HUES64 (cell line): ENCODE measurements at regions not wholly inside any gene's neighbourhood (a gene's known extent, or its start where the extent isn't known, plus 50 kb on each side); places are given as distances from the start of the nearest gene placed in this dataset.

ENCODE experiments used
- H3K27ac ChIP-seq: 2 replicates; pipeline ENCODE4 v1.7.0; 2013; ENCODE audit warnings: low read depth, low read length, inconsistent platforms
- H3K27me3 ChIP-seq: 2 replicates; pipeline ENCODE4 v1.6.1; 2013; ENCODE audit warnings: mild to moderate bottlenecking, low read length; ENCODE audit not compliant: insufficient read depth
- H3K36me3 ChIP-seq: 2 replicates; pipeline ENCODE4 v1.6.1; 2013; ENCODE audit warnings: mild to moderate bottlenecking, low read length; ENCODE audit not compliant: insufficient read depth
- H3K4me1 ChIP-seq: 2 replicates; pipeline ENCODE4 v1.6.1; 2013; ENCODE audit warnings: mild to moderate bottlenecking, low read length, moderate library complexity; ENCODE audit not compliant: insufficient read depth
- H3K4me3 ChIP-seq: 2 replicates; pipeline ENCODE4 v1.5.1; 2013; ENCODE audit warnings: mild to moderate bottlenecking, low read length, moderate library complexity
- H3K9ac ChIP-seq: 2 replicates; pipeline ENCODE4 v1.6.1; 2013; ENCODE audit warnings: mild to moderate bottlenecking, low read depth, low read length
- H3K9me3 ChIP-seq: 2 replicates; pipeline ENCODE4 v1.6.1; 2013; ENCODE audit warnings: low read depth, low read length; ENCODE audit not compliant: insufficient read depth
- WGBS: fragments of 150-250, 120-280 bp; methylation state at CpG from one replicate; pipeline ENCODE4 v1.1.7; 2013; ENCODE audit warnings: missing lambda C conversion rate; 5-methylcytosine and 5-hydroxymethylcytosine counted together

DNA sequence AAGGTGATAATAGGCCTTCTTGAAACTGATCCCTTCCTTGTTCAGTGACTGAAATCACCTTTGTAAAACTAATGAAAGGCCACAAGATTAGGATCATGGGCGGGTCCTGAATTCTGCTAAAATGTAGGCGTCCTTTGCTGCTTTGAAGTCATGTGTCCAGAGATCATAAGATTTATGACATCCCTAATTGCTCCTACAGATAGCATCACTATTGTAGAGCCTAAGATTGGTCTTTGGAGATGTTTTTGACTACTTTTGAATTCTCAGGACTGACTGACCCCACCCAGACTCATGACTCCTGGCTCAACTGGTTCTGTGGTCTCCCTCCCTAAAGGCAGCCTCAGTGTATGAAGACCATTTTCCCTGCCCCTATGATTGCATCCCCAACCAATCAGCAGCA is 322.6 kb upstream of the SEMA3D start:
- WGBS = 95% methylated on average over 2 of the region's 2 CpGs
- Histone ChIP-seq H3K4me3 (no peak overlapping the region), H3K27ac (no peak overlapping the region), H3K9ac (no peak overlapping the region), H3K36me3 (no peaks in the 10 kb centered on the region), H3K4me1 (no peaks in the 10 kb centered on the region), H3K27me3 (no peaks in the 10 kb centered on the region), H3K9me3 (no peaks in the 10 kb centered on the region)

DNA sequence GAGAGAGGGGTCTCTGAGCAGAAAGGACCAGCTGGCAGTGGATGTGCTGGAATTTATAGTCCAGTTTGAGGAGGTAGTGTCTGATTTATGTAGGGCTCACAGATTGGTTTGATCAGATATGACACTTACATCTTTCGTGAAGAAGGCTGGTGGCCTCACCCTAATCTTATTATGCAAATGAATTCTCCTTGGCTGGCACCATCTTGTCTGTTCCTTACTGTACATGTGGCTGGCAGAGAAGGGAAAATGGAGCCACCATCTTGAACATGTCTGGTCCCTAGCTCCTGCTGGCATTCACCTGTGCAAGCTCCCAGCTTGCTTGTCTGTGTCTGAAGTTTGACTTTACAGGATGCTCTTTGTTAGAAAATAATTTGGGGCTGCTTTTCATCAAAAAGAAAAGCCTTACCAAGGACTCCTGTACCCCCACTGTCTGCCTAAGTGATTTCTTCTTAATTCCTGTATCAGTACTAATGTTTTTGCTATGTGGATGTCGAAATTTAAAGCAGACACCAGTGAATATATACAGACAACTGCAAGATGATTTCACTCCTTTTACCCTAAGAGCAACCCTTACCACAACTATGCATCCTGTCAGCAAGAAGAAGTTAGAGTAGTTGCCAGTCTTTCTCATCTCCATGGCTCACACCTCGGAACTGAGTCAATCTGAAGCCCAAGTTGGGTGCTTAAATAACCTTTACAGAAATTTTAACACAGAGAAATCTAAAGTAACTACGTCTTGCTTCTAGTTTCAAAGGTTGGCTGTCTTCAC is 322.0 kb upstream of the SEMA3D start:
- H3K4me1 ChIP-seq = no peaks in the 10 kb centered on the region
- no peaks in the 10 kb centered on the region for H3K36me3 ChIP-seq
- 93% methylated on average over 3 of the region's 4 CpGs for WGBS
- H3K4me3 ChIP-seq = no peak overlapping the region
- H3K27ac ChIP-seq = no peak overlapping the region
- H3K9me3 ChIP-seq = no peaks in the 10 kb centered on the region
- no peaks in the 10 kb centered on the region for H3K27me3 ChIP-seq
- no peak overlapping the region for H3K9ac ChIP-seq

DNA sequence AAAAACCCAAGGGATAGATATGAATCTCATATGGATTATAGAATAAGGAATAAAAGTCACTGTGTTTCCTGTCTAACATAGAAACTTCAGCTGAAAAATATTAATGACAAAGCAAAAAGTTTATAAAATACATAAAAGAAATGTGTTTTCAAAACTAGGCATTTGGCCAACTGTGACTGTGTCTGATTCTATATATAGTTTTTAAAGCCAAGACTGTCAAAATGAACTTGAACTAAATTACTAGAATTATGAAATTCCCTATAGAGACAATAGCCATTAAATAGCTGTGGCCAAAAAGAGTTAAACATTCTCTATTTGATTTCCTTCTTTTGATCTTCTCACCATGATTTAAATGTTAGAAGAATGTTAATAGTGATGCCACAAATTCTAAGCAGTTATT is 311.2 kb upstream of the SEMA3D start:
- Histone ChIP-seq H3K9ac (no peak overlapping the region), H3K4me1 (no peaks in the 10 kb centered on the region), H3K27ac (no peak overlapping the region), H3K9me3 (no peaks in the 10 kb centered on the region), H3K27me3 (no peaks in the 10 kb centered on the region), H3K4me3 (no peak overlapping the region), H3K36me3 (no peaks in the 10 kb centered on the region)

DNA sequence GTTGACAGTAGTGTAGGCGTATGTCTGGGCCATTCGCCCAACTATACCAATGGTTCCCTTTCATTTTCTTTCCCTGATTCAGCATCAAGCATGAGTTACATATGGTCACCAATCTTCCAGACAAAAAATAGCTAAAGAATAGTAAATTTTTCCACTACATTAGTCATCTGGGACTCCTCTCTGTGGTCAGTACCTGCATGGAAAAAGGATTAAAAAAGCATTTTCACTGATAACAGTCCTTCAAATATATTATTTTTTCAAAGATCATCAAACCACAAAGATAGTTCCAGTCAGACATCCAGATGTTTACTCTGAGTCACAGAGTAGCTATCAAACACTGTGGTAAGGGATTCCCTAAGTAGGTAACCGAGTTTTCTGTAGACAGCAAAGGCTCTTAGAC is 302.6 kb upstream of the SEMA3D start:
- Histone ChIP-seq H3K9me3 (no peaks in the 10 kb centered on the region), H3K36me3 (no peaks in the 10 kb centered on the region), H3K27me3 (no peaks in the 10 kb centered on the region), H3K9ac (no peak overlapping the region), H3K27ac (no peak overlapping the region), H3K4me3 (no peak overlapping the region), H3K4me1 (no peaks in the 10 kb centered on the region)
- WGBS = over 99% methylated on average over 3 of the region's 3 CpGs

DNA sequence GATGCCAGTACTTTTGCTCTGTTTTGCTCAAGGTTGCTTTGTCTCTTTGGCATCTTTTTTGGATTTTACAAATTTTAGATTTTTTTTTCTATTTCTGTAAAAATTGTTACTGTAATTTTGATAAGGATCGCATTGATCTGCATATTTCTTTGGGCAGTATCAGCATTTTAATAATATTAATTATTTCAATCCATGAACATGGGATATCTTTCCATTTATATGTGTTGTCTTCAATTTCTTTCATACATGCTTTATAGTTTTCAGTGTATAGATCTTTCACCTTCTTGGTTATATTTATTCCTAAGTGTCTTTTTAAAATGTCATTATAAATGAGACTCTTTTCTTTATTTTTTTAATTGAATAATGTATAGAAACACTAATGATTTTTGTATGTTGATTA is 301.6 kb upstream of the SEMA3D start:
- no peak overlapping the region for H3K27ac ChIP-seq
- WGBS = no CpG with 5 or more reads among the region's 1 CpG

GRCh38 chr7:85483177-85483576 is 296.3 kb upstream of the SEMA3D start:
- Histone ChIP-seq H3K4me3 (no peak overlapping the region), H3K27ac (no peak overlapping the region), H3K27me3 (no peaks in the 10 kb centered on the region), H3K4me1 (no peaks in the 10 kb centered on the region; the same call in 1 of the 2 replicates), H3K36me3 (no peaks in the 10 kb centered on the region), H3K9ac (no peak overlapping the region), H3K9me3 (no peaks in the 10 kb centered on the region)
- 84% methylated on average over 1 of the region's 1 CpG for WGBS

More for the DNA sequence above, 301.6 kb upstream of the SEMA3D start:
- no peak overlapping the region for H3K4me3 ChIP-seq
- no peaks in the 10 kb centered on the region for H3K27me3 ChIP-seq
- H3K4me1 ChIP-seq = no peaks in the 10 kb centered on the region
- no peak overlapping the region for H3K9ac ChIP-seq
- no peaks in the 10 kb centered on the region for H3K36me3 ChIP-seq
- H3K9me3 ChIP-seq = no peaks in the 10 kb centered on the region

DNA sequence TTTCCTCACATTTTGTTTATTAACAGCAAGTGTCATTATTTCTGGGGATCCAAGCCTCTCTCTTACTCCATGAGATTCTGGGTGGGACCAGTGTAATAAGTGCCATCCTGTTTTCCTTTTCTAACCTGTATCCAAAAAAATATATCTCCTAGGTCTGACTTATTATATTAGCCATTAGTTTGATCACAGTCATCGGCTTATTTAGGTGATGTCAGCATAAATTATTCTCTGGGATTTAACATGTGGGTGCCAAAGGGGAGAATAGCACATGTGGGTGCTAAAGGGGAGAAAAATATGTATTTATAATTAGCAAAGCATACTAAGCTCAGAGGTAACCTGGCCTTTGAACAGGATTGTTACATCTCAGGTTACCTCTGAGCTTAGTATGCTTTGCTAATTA is 293.8 kb upstream of the SEMA3D start:
- Histone ChIP-seq H3K27me3 (no peaks in the 10 kb centered on the region), H3K9me3 (no peaks in the 10 kb centered on the region), H3K4me3 (no peak overlapping the region), H3K4me1 (no peaks in the 10 kb centered on the region; the same call in 1 of the 2 replicates), H3K36me3 (no peaks in the 10 kb centered on the region), H3K9ac (no peak overlapping the region), H3K27ac (no peak overlapping the region)
- WGBS = 100% methylated on average over 1 of the region's 1 CpG

- no peaks in the 10 kb centered on the region for H3K9me3 ChIP-seq
- H3K27me3 ChIP-seq = no peaks in the 10 kb centered on the region
- H3K4me1 ChIP-seq = no peaks in the 10 kb centered on the region; the same call in 1 of the 2 replicates
- H3K4me3 ChIP-seq = no peak overlapping the region
- H3K27ac ChIP-seq = no peak overlapping the region
- H3K36me3 ChIP-seq = no peaks in the 10 kb centered on the region
- no peak overlapping the region for H3K9ac ChIP-seq
- 73% methylated on average over 5 of the region's 5 CpGs for WGBS
Observed at GRCh38 chr7:85479918-85480643, 293.2 kb upstream of the SEMA3D start.

DNA sequence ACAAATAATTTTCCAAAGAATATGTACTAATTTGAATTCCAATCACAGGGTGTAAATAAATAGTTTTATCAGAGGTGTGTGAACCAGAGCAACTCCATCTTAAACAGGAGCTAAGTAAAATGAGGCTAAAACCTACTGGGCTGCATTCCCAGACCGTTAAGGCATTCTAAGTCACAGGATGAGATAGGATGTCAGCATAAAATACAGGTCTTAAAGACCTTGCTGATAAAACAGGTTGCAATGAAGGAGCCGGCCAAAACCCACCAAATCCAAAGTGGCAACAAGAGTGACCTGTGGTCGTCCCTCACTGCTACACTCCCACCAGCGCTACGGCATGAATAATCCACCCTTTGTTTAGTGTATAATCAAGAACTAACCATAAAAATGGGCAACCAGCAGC is 291.7 kb upstream of the SEMA3D start:
- Histone ChIP-seq H3K27me3 (no peaks in the 10 kb centered on the region), H3K9me3 (no peaks in the 10 kb centered on the region), H3K27ac (no peak overlapping the region), H3K36me3 (no peaks in the 10 kb centered on the region), H3K9ac (no peak overlapping the region), H3K4me1 (no peaks in the 10 kb centered on the region; the same call in 1 of the 2 replicates), H3K4me3 (no peak overlapping the region)
- WGBS = 90% methylated on average over 5 of the region's 5 CpGs

- WGBS = no CpG with 5 or more reads among the region's 2 CpGs
- no peaks in the 10 kb centered on the region; the same call in 1 of the 2 replicates for H3K4me1 ChIP-seq
Observed at GRCh38 chr7:85475476-85475875, 288.6 kb upstream of the SEMA3D start.

DNA sequence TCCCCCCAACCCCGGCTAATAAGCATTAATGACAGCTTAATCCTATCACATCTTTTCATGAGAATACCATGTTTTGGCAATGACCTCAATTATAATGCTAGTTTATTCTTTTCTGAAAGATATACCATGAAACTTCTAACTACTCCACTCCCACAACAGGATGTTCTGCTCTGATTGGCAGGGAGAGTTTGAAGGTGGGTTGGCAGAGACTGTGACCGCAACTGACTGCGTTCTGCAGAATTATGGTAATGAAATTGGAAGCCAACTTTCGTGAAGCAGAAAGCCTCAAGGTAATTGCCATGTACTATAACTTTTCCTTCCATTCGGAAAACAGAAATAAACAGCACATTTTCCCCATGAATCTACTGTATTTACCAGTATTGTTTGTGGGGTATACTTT is 288.2 kb upstream of the SEMA3D start:
- no peaks in the 10 kb centered on the region for H3K36me3 ChIP-seq
- H3K27me3 ChIP-seq = no peaks in the 10 kb centered on the region
- 95% methylated on average over 4 of the region's 5 CpGs for WGBS
- no peak overlapping the region for H3K9ac ChIP-seq
- no peak overlapping the region for H3K27ac ChIP-seq
- H3K9me3 ChIP-seq = no peaks in the 10 kb centered on the region
- H3K4me3 ChIP-seq = no peak overlapping the region
- no peaks in the 10 kb centered on the region; the same call in 1 of the 2 replicates for H3K4me1 ChIP-seq

More at GRCh38 chr7:85475476-85475875, 288.6 kb upstream of the SEMA3D start:
- Histone ChIP-seq H3K27ac (no peak overlapping the region), H3K4me3 (no peak overlapping the region), H3K27me3 (no peaks in the 10 kb centered on the region), H3K9ac (no peak overlapping the region), H3K36me3 (no peaks in the 10 kb centered on the region), H3K9me3 (no peaks in the 10 kb centered on the region)
